ENCODE measurements at regions not wholly inside any gene's neighbourhood (a gene's known extent, or its start where the extent isn't known, plus 50 kb on each side); places are given as distances from the start of the nearest gene placed in this dataset.

DNA sequence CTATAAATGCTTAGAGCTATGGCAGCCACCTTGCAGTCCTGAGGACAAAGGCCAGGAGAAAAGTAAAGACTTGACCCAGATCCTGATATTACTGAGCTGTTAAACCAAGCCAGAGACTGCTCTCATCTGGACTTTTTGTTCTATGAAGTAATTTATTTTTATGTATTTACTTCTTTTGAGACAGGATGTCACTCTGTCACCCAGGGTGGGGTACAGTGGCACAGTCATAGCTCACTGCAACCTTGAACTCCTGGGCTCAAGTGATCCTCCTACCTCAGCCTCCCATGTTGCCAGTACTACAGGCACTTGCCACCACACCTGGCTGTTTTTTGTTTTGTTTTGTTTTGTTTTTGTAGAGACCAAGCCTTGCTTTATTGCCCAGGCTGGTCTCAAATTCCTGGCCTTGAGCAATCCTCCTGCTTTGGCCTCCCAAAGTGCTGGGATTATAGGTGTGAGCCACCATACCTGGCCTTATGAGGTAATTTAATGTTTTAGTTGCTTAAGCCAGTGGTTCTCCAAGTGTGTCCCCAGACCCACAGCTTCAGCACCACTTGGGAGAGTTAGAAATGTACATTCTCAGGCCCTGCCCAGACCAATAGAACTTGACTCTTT, 112.1 kb downstream of the COPRS start:
- H3K9me3 ChIP-seq = no peaks in the 10 kb centered on the region
- no peak overlapping the region for H3K27ac ChIP-seq

GRCh38 chr17:31745964-31746600, 113.0 kb downstream of the COPRS start:
- no peaks in the 10 kb centered on the region for H3K36me3 ChIP-seq
- TF ChIP-seq CTCF (IDR thresholded peaks at IDR 0.05) = no peak
- no peaks in the 10 kb centered on the region for H3K9me3 ChIP-seq
- H3K4me3 ChIP-seq = no peak overlapping the region
- DNase-seq (ENCODE audit: low spot score) (no peak), ATAC-seq (ENCODE audit: insufficient number of reproducible peaks, low FRiP score, low read depth) (no peak)
- H3K27ac ChIP-seq = peak overlapping the region; percentile 2 to 6
- no peaks in the 10 kb centered on the region for H3K27me3 ChIP-seq (replicated peaks; ENCODE audit: insufficient read depth)
- peaks cover 11 to 48% of the 10 kb centered on the region in 2 donors for H3K4me1 ChIP-seq (ENCODE audit: control insufficient read depth in 1 of 2, low read depth in 2 of 2)

More for the DNA sequence above, 112.1 kb downstream of the COPRS start:
- Histone ChIP-seq H3K4me1 (ENCODE audit: control insufficient read depth in 1 of 2, low read depth in 2 of 2) (peaks cover 11 to 39% of the 10 kb centered on the region in 2 donors), H3K27me3 (replicated peaks; ENCODE audit: insufficient read depth) (no peaks in the 10 kb centered on the region), H3K36me3 (no peaks in the 10 kb centered on the region), H3K4me3 (no peak overlapping the region)
- no peak for ATAC-seq (ENCODE audit: insufficient number of reproducible peaks, low FRiP score, low read depth)
- no peak for DNase-seq (ENCODE audit: low spot score)
- TF ChIP-seq CTCF (IDR thresholded peaks at IDR 0.05) = no peak

DNA sequence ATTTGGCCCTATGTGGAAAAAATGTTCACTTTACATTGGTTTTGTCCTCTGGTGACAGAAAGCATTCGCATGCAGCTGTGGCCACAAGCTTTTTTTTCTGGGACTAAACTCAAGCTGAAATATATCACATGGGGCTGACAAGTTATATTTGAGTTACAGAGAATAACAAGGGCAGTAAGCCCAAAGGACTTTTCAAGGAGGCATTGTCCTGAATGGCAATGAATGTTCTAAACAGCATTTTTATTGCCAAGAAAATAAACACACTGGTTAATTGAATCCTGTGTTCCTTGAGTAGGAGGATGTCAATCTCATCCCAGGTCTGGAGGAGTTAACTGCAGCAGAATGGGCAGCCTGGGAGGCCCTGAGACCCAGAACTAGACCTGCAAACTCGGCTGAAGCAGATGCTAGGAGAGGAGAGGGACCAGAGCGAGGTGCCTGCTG, 114.5 kb downstream of the COPRS start:
- H3K36me3 ChIP-seq = no peaks in the 10 kb centered on the region
- no peak overlapping the region for H3K4me3 ChIP-seq
- DNase-seq (ENCODE audit: low spot score) (no peak), ATAC-seq (ENCODE audit: insufficient number of reproducible peaks, low FRiP score, low read depth) (no peak)
- no peaks in the 10 kb centered on the region for H3K9me3 ChIP-seq
- peaks cover 15 to 62% of the 10 kb centered on the region in 2 donors for H3K4me1 ChIP-seq (ENCODE audit: control insufficient read depth in 1 of 2, low read depth in 2 of 2)
- TF ChIP-seq CTCF (IDR thresholded peaks at IDR 0.05) = no peak
- peak overlapping the region; percentile 7 to 29 for H3K27ac ChIP-seq
- H3K27me3 ChIP-seq (replicated peaks; ENCODE audit: insufficient read depth) = no peaks in the 10 kb centered on the region

DNA sequence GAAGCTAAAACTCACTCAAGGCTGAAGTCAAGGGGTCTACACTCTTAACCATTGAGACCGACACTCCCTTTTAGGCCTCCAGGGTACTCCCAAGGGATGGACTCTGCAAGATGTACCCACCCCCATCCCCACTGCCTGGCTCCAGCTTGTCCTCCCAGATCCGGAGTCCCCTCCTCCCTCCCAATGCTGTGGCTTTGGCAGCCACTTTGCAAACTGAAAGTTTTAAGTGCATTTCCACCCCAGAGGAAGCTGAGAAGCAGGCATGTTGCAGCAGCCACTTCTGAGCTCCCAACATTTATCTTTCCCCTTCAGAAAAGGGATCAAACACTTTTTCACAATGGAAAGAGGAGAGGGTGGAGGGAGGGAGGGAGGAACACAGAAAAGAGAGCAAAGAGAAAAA, 115.2 kb downstream of the COPRS start:
- TF ChIP-seq CTCF (IDR thresholded peaks at IDR 0.05) = no peak
- DNase-seq (ENCODE audit: low spot score) = no peak
- Histone ChIP-seq H3K36me3 (no peaks in the 10 kb centered on the region), H3K27ac (peak overlapping the region; percentile 7 to 13), H3K4me1 (ENCODE audit: control insufficient read depth in 1 of 2, low read depth in 2 of 2) (peaks cover 15 to 69% of the 10 kb centered on the region in 2 donors), H3K27me3 (replicated peaks; ENCODE audit: insufficient read depth) (no peaks in the 10 kb centered on the region), H3K4me3 (no peak overlapping the region), H3K9me3 (no peaks in the 10 kb centered on the region)
- no peak for ATAC-seq (ENCODE audit: insufficient number of reproducible peaks, low FRiP score, low read depth)

DNA sequence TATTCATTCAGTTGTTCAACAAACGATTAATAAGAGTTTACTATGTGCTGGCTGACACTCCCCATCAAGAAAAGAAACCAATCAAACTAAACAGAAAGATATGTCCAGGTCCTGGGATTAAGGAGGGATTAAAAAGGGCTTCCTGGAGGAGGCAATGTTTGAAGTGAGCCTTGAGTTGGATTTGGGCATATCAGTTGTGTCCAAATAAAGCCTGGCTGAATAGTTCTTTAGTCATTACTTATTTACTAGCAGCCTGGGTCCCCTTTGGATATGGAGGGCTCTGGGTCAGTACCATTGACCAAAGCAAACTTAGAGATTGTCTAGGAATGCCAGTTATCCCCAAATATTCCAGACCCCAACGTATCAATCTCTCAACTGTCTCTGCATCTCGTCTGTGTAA, 117.7 kb downstream of the COPRS start:
- TF ChIP-seq CTCF (IDR thresholded peaks at IDR 0.05) = no peak
- peak overlapping the region; percentile 15 to 72 for H3K27ac ChIP-seq
- H3K4me1 ChIP-seq (ENCODE audit: control insufficient read depth in 1 of 2, low read depth in 2 of 2) = peaks cover 19 to 80% of the 10 kb centered on the region in 2 donors

More for the DNA sequence above, 117.7 kb downstream of the COPRS start:
- H3K36me3 ChIP-seq = no peaks in the 10 kb centered on the region
- H3K4me3 ChIP-seq = no peak overlapping the region
- no peaks in the 10 kb centered on the region for H3K9me3 ChIP-seq
- H3K27me3 ChIP-seq (replicated peaks; ENCODE audit: insufficient read depth) = no peaks in the 10 kb centered on the region
- DNase-seq (ENCODE audit: low spot score) (no peak), ATAC-seq (ENCODE audit: insufficient number of reproducible peaks, low FRiP score, low read depth) (no peak)
